HFF-Myc (cell line): ENCODE measurements at regions not wholly inside any gene's neighbourhood (a gene's known extent, or its start where the extent isn't known, plus 50 kb on each side); places are given as distances from the start of the nearest gene placed in this dataset.

Source experiments
- DNase-seq: peaks from one replicate; pipeline ENCODE4 v3.0.0-alpha.2; 2011; ENCODE audit warnings: low read depth; ENCODE audit errors: extremely low read depth
- H3K4me3 ChIP-seq: replicated peaks from 2 replicates; pipeline ENCODE4 v1.5.1; 2011; ENCODE audit warnings: low read depth, mild to moderate bottlenecking, control low read depth, low read length
- TF ChIP-seq, protein P1 (sequence below): IDR thresholded peaks from 2 replicates; pipeline ENCODE4 v1.5.1; 2012; ENCODE audit warnings: mild to moderate bottlenecking, low read depth, low read length, control low read depth; ENCODE audit errors: missing control alignments

DNA sequence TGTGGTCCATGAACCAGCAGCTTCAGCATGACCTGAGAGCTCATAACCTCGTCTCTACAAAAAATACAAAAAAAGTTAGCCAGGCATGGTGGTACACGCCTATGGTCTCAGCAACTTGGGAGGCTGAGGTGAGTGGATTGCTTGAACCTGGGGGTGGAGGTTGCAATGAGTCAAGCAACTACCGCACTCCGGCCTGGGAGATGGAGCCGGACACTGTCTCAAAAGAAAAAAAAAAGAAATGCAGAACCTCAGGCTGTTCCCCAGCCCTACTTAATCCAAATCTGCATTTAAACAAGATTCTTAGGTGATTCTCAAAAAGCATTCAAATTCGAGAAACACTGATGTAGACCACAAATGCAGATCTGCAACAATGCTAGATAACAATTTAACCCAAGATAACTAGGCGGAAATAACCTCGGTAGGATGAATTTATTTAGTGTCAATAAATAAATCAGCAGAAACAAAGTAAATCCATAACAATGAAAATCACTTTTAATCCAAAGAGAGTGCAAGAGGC lies 203.5 kb downstream of the SP3 start:
- TF ChIP-seq, protein P1, sequence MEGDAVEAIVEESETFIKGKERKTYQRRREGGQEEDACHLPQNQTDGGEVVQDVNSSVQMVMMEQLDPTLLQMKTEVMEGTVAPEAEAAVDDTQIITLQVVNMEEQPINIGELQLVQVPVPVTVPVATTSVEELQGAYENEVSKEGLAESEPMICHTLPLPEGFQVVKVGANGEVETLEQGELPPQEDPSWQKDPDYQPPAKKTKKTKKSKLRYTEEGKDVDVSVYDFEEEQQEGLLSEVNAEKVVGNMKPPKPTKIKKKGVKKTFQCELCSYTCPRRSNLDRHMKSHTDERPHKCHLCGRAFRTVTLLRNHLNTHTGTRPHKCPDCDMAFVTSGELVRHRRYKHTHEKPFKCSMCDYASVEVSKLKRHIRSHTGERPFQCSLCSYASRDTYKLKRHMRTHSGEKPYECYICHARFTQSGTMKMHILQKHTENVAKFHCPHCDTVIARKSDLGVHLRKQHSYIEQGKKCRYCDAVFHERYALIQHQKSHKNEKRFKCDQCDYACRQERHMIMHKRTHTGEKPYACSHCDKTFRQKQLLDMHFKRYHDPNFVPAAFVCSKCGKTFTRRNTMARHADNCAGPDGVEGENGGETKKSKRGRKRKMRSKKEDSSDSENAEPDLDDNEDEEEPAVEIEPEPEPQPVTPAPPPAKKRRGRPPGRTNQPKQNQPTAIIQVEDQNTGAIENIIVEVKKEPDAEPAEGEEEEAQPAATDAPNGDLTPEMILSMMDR: no peak
- H3K4me3 ChIP-seq: no peak overlapping the region
- no peak for DNase-seq

DNA sequence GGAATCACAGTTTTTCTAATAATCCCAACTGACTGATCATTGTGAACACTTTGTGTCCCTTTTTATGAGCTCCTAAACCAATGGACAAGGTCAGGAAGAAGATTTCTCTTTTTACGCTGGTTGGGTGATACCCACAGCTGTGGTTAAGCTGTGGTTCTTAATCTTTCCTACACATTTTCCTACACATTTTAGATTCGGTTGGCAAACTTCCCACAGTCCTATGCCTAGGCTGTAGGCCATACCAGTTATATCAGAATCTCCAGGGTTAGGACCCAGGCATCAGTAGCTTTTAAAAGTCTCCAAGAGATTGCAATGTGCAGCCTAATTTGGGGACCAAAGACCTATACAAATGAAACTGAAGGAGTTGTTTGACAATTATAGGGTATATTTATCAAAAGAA lies 203.0 kb downstream of the SP3 start:
- DNase-seq: no peak
- TF ChIP-seq, protein P1: no peak
- H3K4me3 ChIP-seq: no peak overlapping the region

DNA sequence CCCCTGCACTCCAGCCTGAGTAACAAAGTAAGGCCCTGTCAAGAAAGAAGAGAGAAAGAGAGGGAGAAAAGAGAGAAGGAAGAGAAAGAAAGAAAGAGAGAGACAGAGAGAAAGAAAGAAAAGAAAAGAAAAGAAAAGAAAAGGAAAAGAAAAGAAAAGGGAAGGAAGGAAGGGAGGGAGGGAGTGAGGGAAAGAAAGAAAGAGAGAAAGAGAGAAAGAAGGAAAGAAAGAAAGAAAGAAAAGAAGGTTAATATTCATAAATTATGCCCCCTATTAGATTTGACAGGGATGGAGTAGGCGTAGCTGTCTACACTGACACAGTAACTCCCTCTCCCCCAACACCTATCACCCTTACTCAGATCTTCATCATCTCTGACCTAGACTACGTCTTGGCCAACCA lies 202.3 kb downstream of the SP3 start:
- TF ChIP-seq, protein P1: no peak
- H3K4me3 ChIP-seq: no peak overlapping the region
- no peak for DNase-seq

DNA sequence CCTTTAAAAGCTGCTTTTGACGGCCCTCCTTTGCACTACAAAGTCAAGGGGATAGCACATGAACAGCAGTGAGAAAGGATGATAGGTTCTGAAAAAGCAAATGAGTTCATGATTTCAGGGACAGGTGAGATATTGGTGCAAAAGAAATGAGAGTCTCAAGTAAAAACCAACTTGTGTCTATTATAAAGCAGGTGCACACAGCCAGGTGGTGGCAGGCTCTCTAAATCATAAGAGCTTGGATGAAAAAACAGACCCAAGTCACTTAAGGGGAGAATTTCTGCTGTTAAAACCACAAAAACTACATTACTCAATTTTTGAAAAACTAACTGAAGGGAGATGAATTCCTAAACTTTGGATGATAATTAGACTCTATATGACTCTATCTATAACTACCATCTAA lies 201.5 kb downstream of the SP3 start:
- no peak for DNase-seq
- H3K4me3 ChIP-seq: no peak overlapping the region
- TF ChIP-seq, protein P1: no peak

DNA sequence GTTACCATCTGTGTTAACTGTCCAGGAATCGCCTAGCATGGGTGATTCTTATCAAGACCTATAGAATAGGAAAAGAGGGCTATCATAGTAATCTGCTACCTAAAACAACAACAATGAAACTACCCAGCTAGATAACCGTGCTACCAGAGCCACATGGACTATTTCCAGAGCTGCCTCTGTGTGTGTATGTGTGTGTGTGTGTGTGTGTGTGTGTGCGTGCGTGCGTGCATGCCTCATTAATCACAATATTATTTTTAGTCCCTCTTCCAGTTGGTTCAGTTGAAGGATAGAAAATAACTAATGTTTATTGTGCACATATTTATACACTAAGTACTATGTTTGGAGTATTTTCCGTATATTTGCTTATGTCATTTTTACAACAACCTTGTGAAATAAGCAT lies 201.1 kb downstream of the SP3 start:
- no peak overlapping the region for H3K4me3 ChIP-seq
- DNase-seq: no peak
- TF ChIP-seq, protein P1: no peak

DNA sequence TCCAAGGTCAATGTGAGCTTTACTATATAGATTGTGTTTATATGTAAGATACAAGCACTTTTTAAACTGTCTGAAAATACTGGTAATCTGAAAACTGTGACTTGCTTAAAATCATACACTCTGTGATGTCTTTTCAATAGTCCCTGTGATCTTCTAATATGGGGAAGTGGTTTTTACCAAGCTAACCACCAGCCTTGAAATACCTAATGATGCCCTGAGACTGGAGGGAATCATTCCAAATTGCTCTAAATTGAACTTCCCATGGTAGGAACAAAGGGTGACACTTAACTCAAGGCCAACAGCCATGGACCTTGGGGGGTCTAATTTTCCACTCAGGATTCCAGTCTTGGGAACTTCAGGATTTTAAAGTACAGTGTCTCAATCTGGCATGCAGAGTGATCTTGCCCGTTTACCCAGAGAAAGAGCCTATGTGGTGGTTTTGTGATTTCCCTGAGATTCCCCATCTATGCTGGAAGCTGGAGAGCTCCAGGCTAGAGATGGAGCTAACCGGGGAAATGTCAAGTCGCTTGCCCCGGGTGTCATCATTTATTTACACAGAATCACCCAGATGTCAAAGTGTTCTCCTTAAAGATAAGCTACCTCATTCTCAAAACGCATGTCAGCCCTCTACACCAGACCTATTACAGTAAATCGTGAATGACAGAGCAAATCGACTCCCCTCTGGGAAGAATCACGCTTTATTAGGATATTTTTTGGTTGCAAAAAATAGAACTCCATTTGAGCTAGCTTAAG lies 198.5 kb downstream of the SP3 start:
- DNase-seq: no peak
- no peak overlapping the region for H3K4me3 ChIP-seq
- TF ChIP-seq, protein P1: no peak
